ENCODE measurements at regions not wholly inside any gene's neighbourhood (a gene's known extent, or its start where the extent isn't known, plus 50 kb on each side); places are given as distances from the start of the nearest gene placed in this dataset.

- no peak for DNase-seq (ENCODE audit: low read depth)
- no peak overlapping the region for H3K4me3 ChIP-seq (ENCODE audit: low read depth, low read length)
These were observed 481.6 kb upstream of the ACVR2A start for GRCh38 chr2:147363181-147363580.

DNA sequence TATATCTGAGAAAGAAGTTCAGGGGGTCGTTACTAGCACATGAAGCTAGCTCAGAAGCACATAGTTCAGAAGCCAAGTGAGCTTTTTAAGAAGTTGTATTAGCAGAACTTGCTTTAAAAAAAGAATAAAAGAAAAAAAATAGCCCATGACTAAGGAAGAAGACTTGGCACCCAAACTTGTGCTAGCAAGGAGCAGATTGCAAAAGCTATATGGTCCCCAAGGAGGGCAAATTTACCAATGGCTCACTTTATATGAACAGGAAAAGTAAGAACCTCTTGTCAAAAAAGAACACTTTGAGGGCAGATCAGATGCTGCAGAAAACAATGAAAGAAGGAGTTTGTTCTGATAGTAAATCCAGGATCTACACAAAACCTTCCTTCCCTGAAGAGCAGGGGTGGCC lies 486.5 kb upstream of the ACVR2A start:
- no peak for DNase-seq (ENCODE audit: low read depth)
- H3K4me3 ChIP-seq (ENCODE audit: low read depth, low read length): no peak overlapping the region

DNA sequence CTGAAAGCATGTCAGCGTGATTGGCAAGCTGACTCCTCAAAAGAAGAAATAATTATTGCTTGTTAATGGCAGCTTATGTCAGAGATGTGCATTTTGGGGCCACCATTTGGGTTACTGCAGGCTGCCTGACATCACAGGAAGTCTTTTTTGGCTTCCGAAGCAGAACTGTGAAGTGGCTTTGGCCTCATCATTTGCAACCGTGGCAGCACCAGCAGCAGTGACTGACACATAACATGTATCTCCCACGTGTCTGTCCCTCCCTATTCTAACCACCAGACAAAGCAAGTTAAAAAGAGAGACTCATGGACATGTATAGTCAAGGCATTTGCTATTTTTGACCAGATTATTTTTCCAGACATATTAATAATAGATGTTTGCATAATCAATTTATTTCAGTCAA lies 488.7 kb upstream of the ACVR2A start:
- no peak for DNase-seq (ENCODE audit: low read depth)
- H3K4me3 ChIP-seq (ENCODE audit: low read depth, low read length): no peak overlapping the region

DNA sequence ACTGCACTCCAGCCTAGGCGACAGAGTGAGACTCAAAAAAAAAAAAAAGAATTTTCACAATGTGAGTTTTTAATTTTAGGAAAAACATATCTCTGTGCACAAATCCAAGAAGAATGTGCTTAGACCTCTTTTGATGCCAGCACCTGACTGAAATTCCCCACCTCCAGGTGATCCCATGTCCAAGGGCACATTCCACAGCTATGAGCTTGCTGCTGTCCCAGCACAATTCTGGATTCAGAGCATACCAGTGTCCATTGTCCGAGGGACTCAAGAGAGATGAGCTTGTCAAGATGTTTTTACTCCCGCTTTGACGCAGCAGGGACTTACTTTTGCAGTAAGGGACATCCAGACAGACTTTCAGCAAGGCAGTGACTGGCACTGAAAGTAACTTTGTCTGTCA lies 489.1 kb upstream of the ACVR2A start:
- no peak overlapping the region for H3K4me3 ChIP-seq (ENCODE audit: low read depth, low read length)
- DNase-seq (ENCODE audit: low read depth): no peak

DNA sequence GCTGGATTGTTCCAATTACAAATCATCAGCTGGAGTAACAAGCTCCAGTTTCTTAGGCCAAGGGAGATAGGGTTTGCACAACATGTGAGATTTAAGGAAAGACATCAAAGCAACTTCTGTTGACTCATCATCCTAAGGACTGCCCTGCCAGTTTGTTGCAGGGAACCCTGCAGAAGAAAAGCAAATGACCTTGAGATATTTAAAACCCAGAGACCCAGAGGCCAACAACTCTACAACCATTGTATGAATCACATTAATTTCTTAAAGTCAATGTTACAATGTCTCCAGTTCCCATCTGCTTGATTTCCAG lies 491.8 kb upstream of the ACVR2A start:
- DNase-seq (ENCODE audit: low read depth): no peak
- H3K4me3 ChIP-seq (ENCODE audit: low read depth, low read length): no peak overlapping the region

- DNase-seq (ENCODE audit: low read depth): peak; percentile 14
These were observed 492.4 kb upstream of the ACVR2A start for GRCh38 chr2:147352264-147353071.

GRCh38 chr2:147351784-147352183 lies 493.0 kb upstream of the ACVR2A start:
- no peak overlapping the region for H3K4me3 ChIP-seq (ENCODE audit: low read depth, low read length)
- DNase-seq (ENCODE audit: low read depth): no peak

More at GRCh38 chr2:147352264-147353071, 492.4 kb upstream of the ACVR2A start:
- no peak overlapping the region for H3K4me3 ChIP-seq (ENCODE audit: low read depth, low read length)

DNA sequence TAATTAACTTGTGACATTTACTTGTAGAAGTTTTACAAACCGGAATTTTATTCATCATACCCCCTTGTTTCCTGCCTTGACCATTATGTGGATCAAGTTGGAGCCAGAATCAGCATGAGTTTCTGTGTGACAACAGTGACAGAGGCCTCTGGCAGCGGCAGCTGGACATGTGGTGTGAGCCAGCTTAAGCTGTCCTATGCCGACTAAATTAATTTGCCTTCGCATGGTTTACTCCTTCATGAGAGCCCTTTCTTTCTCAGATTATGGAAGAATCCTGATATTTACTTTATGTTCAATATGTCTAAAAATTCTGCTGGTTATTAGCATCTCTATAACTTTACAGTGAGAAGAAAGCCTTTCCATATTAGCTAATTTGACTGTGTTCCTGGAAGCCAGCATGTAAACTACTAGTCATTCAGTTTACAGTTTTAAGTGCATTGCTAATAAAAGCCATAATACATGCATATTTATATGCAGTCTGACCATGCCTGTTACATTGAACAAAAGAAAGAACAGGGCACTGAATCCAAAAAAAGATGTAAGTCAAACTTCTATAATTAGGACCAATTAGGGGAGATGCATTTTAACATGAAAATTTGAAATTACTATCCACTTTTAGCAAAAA lies 495.8 kb upstream of the ACVR2A start:
- H3K4me3 ChIP-seq (ENCODE audit: low read depth, low read length): no peak overlapping the region
- no peak for DNase-seq (ENCODE audit: low read depth)

GRCh38 chr2:147346142-147346541 lies 498.7 kb upstream of the ACVR2A start:
- H3K4me3 ChIP-seq (ENCODE audit: low read depth, low read length): no peak overlapping the region
- no peak for DNase-seq (ENCODE audit: low read depth)

- no peak for DNase-seq (ENCODE audit: low read depth)
- no peak overlapping the region for H3K4me3 ChIP-seq (ENCODE audit: low read depth, low read length)
These were observed 499.6 kb upstream of the ACVR2A start for GRCh38 chr2:147345246-147345645.

DNA sequence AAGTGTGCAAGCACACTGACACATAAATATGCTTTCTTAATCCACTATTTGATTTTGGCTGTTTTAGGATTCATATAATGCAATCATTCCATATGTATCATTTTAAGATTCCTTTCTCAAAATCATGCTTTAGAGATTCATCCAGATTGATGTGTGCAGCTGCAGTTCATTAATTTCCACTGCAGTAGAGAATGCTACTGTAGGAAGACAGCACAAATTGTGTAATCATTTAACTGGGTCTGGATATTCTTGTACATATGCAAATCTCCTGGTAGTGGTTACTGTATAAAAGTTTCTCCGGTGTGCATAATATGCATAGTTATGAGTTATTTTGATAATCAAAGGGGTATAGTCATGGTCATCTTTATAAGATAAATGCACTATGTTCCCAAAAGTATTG lies 502.5 kb upstream of the ACVR2A start:
- DNase-seq (ENCODE audit: low read depth): no peak
- H3K4me3 ChIP-seq (ENCODE audit: low read depth, low read length): no peak overlapping the region

DNA sequence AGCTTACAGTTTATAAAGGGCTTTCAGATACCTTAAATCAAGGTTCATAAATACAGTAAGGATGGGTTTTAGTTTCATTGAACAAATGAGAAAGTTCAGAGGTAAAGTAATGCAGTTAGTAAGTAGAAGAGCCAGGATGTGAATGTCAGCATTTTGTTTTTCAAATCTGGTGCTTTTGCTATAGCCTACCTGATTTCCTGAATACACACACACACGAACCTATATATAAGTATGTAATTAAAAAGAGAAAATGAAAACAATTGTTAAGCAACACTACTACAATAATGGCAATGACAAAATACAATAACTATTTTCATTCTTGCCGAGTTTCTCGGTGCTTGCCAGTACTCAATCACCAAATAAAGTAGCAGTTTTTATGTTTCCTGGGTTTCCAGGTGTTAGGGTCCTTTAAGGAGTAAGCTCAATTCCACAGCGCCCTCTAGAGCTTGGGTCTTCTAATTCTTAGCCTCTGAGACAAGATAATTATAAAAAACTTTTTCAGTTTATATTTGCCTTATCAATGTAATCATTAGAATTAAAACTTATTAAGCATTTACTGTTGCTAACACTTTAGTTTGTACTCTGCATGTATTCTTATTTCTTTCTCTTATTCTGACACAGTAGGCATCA lies 512.9 kb upstream of the ACVR2A start:
- no peak overlapping the region for H3K4me3 ChIP-seq (ENCODE audit: low read depth, low read length)
- DNase-seq (ENCODE audit: low read depth): no peak

DNA sequence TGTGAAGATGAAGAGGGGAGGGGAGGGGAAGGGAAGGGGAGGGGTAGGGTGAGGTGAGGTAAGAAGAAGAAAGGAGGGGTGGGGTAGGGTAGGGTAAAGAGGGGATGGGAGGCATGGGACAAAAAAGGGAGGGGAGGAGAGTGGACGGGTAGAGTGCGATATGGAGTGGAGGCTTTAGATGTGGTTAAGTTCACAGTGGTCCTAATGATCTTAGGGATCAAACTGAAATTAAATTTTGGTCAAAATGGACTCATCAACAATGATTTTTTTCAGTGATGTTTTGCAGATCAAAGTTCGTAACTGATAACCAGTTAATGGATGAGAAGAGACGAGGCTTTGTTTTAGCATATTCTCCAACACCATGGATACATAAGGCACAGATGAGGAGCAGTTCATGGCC lies 513.9 kb upstream of the ACVR2A start:
- H3K4me3 ChIP-seq (ENCODE audit: low read depth, low read length): no peak overlapping the region
- no peak for DNase-seq (ENCODE audit: low read depth)

DNA sequence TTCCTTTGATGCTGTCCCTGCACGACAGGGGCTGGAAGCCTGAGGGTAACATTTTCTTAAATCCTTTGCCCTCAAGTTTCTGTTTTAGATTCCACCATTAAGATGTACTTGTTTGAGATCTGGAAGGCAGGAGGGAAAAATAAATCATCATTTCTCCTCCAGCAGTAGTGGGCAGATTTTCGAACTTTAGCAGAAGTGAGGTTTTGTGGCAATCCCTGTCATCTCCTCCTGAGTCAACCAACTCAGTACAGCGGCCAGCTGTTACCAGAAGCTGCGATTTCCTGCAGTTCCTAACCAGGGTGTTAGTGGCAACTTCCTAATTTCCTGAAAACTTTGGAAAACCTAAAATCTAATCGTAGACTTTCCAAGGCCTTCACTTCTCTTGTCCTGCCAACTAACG lies 517.2 kb upstream of the ACVR2A start:
- H3K4me3 ChIP-seq (ENCODE audit: low read depth, low read length): no peak overlapping the region
- no peak for DNase-seq (ENCODE audit: low read depth)

GRCh38 chr2:147325990-147326389 lies 518.8 kb upstream of the ACVR2A start:
- DNase-seq (ENCODE audit: low read depth): no peak
- H3K4me3 ChIP-seq (ENCODE audit: low read depth, low read length): no peak overlapping the region

DNA sequence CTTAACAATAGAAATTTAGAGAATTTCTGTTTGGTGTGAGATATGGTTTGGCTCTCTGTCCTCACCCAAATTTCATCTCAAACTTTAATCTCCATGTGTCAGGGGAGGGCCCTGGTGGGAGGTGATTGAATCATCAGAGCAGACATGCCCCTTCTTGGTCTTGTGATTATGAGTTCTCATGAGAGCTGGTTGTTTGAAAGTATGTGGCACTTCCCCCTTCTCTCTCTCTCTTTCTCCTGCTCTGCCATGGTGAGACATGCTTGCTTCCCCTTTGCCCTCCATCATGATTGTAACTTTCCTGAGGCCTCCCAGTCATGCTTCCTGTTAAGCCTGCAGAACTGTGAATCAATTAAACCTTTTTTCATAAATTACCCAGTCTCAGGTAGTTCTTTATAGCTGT lies 524.7 kb upstream of the ACVR2A start:
- no peak for DNase-seq (ENCODE audit: low read depth)
- H3K4me3 ChIP-seq (ENCODE audit: low read depth, low read length): no peak overlapping the region

DNA sequence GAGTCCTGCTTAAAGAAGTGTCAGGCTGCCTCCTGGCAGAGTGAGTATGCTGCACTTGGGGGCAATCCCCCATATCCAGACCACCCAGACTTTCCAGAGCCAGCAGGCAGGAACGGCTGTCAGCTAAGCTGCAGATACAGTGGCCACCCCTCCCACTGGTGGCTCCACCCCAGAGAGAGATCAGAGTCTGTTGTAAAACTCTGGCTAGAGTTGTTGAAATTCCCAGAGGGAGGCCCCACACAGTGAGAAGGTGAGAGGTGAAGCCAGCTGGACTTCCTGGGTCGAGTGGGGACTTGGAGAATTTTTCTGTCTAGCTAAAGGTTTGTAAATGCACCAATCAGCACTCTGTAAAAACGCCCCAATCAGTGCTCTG lies 533.8 kb upstream of the ACVR2A start:
- no peak overlapping the region for H3K4me3 ChIP-seq (ENCODE audit: low read depth, low read length)
- DNase-seq (ENCODE audit: low read depth): no peak

DNA sequence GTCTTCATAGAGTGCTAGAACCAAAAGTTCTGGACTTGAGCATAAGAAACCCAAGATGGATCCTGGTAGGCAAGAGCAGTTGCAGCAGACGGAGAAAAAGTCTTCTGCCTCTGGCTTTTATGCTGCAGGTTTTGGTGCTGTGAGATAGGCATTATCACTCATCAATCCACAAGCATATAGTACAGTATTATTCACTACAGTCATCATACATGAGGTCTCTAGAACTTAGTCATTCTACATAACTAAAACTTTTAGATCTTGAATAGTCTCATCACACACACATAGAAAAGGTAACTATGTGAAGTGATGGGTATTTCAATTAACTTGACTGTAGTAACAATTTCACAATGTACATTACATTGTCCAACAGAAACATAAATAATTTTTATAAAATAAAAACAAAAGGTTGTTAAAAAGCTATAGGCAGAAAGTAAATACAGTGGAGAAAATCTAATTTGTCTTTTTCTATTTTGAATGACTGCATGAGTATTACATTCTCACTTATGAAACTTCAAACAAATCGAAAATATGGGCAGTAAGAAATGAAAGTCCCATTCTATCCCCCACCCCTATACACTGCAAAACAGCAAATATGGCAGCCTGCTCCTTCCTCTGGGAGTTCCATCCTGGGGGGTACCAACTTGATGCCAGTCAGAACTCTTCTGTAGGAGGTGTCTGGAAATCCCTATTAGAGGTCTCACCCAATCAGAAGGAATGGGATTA lies 534.3 kb upstream of the ACVR2A start:
- DNase-seq (ENCODE audit: low read depth): no peak

GRCh38 chr2:147297820-147298219 lies 547.0 kb upstream of the ACVR2A start:
- no peak for DNase-seq (ENCODE audit: low read depth)
- no peak overlapping the region for H3K4me3 ChIP-seq (ENCODE audit: low read depth, low read length)

More for the DNA sequence above, 534.3 kb upstream of the ACVR2A start:
- H3K4me3 ChIP-seq (ENCODE audit: low read depth, low read length): no peak overlapping the region

DNA sequence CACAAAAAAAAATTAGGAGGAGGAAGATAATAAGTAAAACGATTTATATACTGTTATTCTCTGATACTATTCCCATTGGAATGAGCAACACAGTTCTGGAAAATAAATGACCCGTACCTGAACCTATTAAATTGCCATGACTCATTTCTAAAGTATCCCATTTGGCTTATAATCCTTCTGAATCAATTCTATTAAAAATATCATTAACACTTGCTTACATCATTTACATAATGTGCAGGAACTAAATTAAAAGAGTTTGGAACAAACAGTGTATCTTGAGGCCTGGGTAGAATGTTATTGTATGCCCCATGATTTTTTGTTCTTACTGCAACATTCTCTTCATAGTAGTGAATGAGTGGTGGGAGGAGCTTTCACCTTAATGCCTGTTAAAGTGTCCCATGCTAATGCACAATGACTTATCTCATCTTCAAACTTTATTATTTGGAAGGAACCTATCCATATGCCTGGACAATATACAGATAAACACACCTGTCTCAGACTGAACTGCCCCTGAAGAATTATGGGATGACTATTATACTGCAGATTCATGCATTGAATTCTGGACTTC lies 549.9 kb upstream of the ACVR2A start:
- H3K4me3 ChIP-seq (ENCODE audit: low read depth, low read length): no peak overlapping the region

More for the DNA sequence above, 549.9 kb upstream of the ACVR2A start:
- no peak for DNase-seq (ENCODE audit: low read depth)

All from skeletal muscle cell (primary cell).